Panc1 (cell line): ENCODE measurements at regions not wholly inside any gene's neighbourhood (a gene's known extent, or its start where the extent isn't known, plus 50 kb on each side); places are given as distances from the start of the nearest gene placed in this dataset.

Experiments used
- ATAC-seq: fragments of 200-7000 bp; cut with Tn5 transposase; 2 replicates; pipeline ENCODE4 v1.9.1; 2020; ENCODE audit warnings: mild to moderate bottlenecking, moderate library complexity
- BruUV-seq: library from RNA; stranded (reverse); fragments of 400-500 nt; replicated peaks from 2 replicates; lab custom pipeline; 2021; lab: Mats Ljungman, UMichigan
- CTCF ChIA-PET: fragments of 300-600 bp; sonication (Branson Sonifier 250); formaldehyde crosslinking; loops from one replicate; lab custom pipeline; 2022; ENCODE audit warnings: antibody characterized with exemption; lab: Charles Lee
- POLR2A ChIA-PET: fragments of 300-600 bp; sonication (Branson Sonifier 250); formaldehyde crosslinking; loops from one replicate; lab custom pipeline; 2022; ENCODE audit warnings: antibody characterized with exemption; lab: Charles Lee
- DNase-seq: peaks from one replicate; pipeline ENCODE4 v3.0.0-alpha.2; 2010; ENCODE audit warnings: low read depth, low spot score
- H3K27ac ChIP-seq: 2 replicates; pipeline ENCODE4 v1.5.1; 2011; ENCODE audit warnings: mild to moderate bottlenecking, low read length, inconsistent platforms
- H3K27me3 ChIP-seq: fragments of 200-500 bp; sonication (Bioruptor generic); 2 replicates; pipeline ENCODE4 v1.6.0; 2014; ENCODE audit warnings: low read length, inconsistent platforms; ENCODE audit not compliant: control insufficient read depth, insufficient read depth
- H3K36me3 ChIP-seq: fragments of 200-500 bp; sonication (Bioruptor generic); 2 replicates; pipeline ENCODE4 v1.5.1; 2014; ENCODE audit warnings: inconsistent platforms, mild to moderate bottlenecking, low read length, moderate library complexity; ENCODE audit not compliant: control insufficient read depth, insufficient read depth
- H3K4me1 ChIP-seq: 2 replicates; pipeline ENCODE4 v1.5.1; 2011; ENCODE audit warnings: inconsistent platforms, mild to moderate bottlenecking, low read length, moderate library complexity; ENCODE audit not compliant: control insufficient read depth, insufficient read depth
- H3K4me3 ChIP-seq, 2 experiments: 2 replicates each; pipeline ENCODE4 v1.5.1; 2011 to 2012; ENCODE audit warnings: low read depth in 2 of 2, low read length in 2 of 2, mild to moderate bottlenecking in 2 of 2, inconsistent platforms in 1 of 2, moderate library complexity in 1 of 2
- H3K9me3 ChIP-seq: fragments of 200-500 bp; sonication (Bioruptor generic); 2 replicates; pipeline ENCODE4 v1.5.1; 2014; ENCODE audit warnings: low read depth, mild to moderate bottlenecking, inconsistent platforms, low read length, moderate library complexity; ENCODE audit not compliant: control insufficient read depth, insufficient read depth
- POLR2AphosphoS5 ChIP-seq: IDR thresholded peaks from 2 replicates; pipeline ENCODE4 v1.6.1; 2012; ENCODE audit warnings: mild to moderate bottlenecking, low read depth, low read length, moderate library complexity
- SIN3A ChIP-seq: IDR thresholded peaks from 2 replicates; pipeline ENCODE4 v1.6.1; 2012; ENCODE audit warnings: low read depth, mild to moderate bottlenecking, low read length, moderate library complexity, borderline replicate concordance; ENCODE audit not compliant: insufficient read depth
- TCF7L2 ChIP-seq: IDR thresholded peaks from 2 replicates; pipeline ENCODE4 v1.6.1; 2011; ENCODE audit warnings: mild to moderate bottlenecking, low read depth, low read length, inconsistent platforms
- in situ Hi-C: cut with HindIII; loops from 2 replicates; pipeline ENCODE4 v1.10.0; 2016; ENCODE audit warnings: low sequenced_read_pairs, low pct_unique_long_range_greater_than_20kb
- intact Hi-C: fragments of 100-400 bp; cut with micrococcal nuclease; formaldehyde crosslinking; loops from one replicate; pipeline ENCODE4 v1.10.0; 2022; ENCODE audit not compliant: unreplicated experiment
- TF ChIP-seq, protein P1 (sequence below): fragments of 450-650 bp; IDR thresholded peaks from 2 replicates; pipeline ENCODE4 v1.5.1; 2017; ENCODE audit warnings: mild to moderate bottlenecking
- TF ChIP-seq, protein P2 (sequence below), 2 experiments: IDR thresholded peaks; 2 replicates each; pipeline ENCODE4 v1.6.1; 2011 to 2012; ENCODE audit warnings: low read depth in 2 of 2, control low read depth in 1 of 2, low read length in 1 of 2, mild to moderate bottlenecking in 1 of 2, moderate library complexity in 1 of 2; ENCODE audit not compliant: insufficient read depth in 1 of 2

DNA sequence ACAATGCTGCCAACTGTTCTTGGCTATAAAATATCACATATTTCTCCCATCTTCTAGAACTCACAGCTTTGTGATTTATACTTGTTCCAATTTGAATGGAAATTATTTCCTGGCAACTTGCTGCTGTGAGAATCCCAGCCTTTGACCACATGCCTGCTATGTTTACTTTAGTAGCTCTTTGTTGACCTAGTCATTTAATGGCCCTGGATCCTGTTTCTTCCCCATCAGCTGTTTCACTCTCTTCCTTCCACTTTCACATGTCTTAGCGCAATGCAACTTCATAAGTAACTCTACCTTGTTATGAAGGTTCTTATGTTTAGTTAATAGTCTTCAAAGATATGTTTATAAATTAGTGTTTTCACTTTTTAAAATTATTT lies 1973.6 kb upstream of the AGA start:
- intact Hi-C loops, result no loop called here
- CTCF ChIA-PET, result interaction anchor here (0.6 kb wide), 2 partner anchors 464 to 524 kb away, joined by 3 read pairs; no protein-coding TSS in a partner anchor

DNA sequence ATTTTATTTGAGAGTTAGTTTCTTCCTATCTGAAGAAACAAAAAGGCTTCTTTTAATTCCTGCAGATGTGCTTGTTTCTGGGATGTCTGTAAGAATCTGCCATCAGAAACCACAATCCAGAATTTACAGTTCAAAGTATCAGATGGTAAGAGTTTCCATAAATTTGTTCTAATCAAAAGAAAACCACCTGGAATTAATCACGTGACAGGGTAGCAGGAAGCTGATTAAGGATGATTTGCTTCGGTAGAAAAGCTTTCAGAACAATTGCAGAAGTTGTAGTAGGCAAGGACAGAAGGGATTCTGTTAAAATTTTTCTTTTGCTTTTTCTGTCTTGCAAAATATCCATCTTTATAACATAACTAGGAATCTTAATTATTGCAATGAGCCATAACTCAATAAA lies 1975.1 kb upstream of the AGA start:
- no TSS peak for BruUV-seq
- DNase-seq, result no peak
- no peak overlapping the region for H3K27ac ChIP-seq
- ATAC-seq, result no peak
- TF ChIP-seq, protein P1, sequence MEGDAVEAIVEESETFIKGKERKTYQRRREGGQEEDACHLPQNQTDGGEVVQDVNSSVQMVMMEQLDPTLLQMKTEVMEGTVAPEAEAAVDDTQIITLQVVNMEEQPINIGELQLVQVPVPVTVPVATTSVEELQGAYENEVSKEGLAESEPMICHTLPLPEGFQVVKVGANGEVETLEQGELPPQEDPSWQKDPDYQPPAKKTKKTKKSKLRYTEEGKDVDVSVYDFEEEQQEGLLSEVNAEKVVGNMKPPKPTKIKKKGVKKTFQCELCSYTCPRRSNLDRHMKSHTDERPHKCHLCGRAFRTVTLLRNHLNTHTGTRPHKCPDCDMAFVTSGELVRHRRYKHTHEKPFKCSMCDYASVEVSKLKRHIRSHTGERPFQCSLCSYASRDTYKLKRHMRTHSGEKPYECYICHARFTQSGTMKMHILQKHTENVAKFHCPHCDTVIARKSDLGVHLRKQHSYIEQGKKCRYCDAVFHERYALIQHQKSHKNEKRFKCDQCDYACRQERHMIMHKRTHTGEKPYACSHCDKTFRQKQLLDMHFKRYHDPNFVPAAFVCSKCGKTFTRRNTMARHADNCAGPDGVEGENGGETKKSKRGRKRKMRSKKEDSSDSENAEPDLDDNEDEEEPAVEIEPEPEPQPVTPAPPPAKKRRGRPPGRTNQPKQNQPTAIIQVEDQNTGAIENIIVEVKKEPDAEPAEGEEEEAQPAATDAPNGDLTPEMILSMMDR, result no peak
- TF ChIP-seq SIN3A (no peak), POLR2AphosphoS5 (no peak), TCF7L2 (no peak)
- TF ChIP-seq, protein P2, sequence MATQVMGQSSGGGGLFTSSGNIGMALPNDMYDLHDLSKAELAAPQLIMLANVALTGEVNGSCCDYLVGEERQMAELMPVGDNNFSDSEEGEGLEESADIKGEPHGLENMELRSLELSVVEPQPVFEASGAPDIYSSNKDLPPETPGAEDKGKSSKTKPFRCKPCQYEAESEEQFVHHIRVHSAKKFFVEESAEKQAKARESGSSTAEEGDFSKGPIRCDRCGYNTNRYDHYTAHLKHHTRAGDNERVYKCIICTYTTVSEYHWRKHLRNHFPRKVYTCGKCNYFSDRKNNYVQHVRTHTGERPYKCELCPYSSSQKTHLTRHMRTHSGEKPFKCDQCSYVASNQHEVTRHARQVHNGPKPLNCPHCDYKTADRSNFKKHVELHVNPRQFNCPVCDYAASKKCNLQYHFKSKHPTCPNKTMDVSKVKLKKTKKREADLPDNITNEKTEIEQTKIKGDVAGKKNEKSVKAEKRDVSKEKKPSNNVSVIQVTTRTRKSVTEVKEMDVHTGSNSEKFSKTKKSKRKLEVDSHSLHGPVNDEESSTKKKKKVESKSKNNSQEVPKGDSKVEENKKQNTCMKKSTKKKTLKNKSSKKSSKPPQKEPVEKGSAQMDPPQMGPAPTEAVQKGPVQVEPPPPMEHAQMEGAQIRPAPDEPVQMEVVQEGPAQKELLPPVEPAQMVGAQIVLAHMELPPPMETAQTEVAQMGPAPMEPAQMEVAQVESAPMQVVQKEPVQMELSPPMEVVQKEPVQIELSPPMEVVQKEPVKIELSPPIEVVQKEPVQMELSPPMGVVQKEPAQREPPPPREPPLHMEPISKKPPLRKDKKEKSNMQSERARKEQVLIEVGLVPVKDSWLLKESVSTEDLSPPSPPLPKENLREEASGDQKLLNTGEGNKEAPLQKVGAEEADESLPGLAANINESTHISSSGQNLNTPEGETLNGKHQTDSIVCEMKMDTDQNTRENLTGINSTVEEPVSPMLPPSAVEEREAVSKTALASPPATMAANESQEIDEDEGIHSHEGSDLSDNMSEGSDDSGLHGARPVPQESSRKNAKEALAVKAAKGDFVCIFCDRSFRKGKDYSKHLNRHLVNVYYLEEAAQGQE (IDR thresholded peaks at IDR 0.05; ENCODE audit: insufficient read depth in 1 of 2, low read depth in 2 of 2, low read length in 1 of 2), result no peak
- in situ Hi-C loops (no loop called here), intact Hi-C loops (no loop called here)
- no peaks in the 10 kb centered on the region for H3K27me3 ChIP-seq
- no peak overlapping the region for H3K4me3 ChIP-seq
- no peaks in the 10 kb centered on the region for H3K36me3 ChIP-seq
- POLR2A ChIA-PET, result no interaction called here
- CTCF ChIA-PET, result no interaction called here
- no peaks in the 10 kb centered on the region for H3K4me1 ChIP-seq
- H3K9me3 ChIP-seq, result no peaks in the 10 kb centered on the region

More for the DNA sequence above, 1973.6 kb upstream of the AGA start:
- BruUV-seq, result no TSS peak
- no peaks in the 10 kb centered on the region for H3K27me3 ChIP-seq
- no peak overlapping the region for H3K4me3 ChIP-seq
- POLR2A ChIA-PET, result no interaction called here
- no peaks in the 10 kb centered on the region for H3K36me3 ChIP-seq
- no peak for DNase-seq
- ATAC-seq, result no peak
- no peaks in the 10 kb centered on the region for H3K9me3 ChIP-seq
- TF ChIP-seq, protein P1, result no peak
- TF ChIP-seq SIN3A (no peak), POLR2AphosphoS5 (no peak), TCF7L2 (no peak)
- TF ChIP-seq, protein P2 (IDR thresholded peaks at IDR 0.05; ENCODE audit: insufficient read depth in 1 of 2, low read depth in 2 of 2, low read length in 1 of 2), result no peak
- in situ Hi-C loops, result no loop called here
- no peaks in the 10 kb centered on the region for H3K4me1 ChIP-seq
- H3K27ac ChIP-seq, result no peak overlapping the region
